Lung (tissue), 11 donors: ENCODE measurements at regions not wholly inside any gene's neighbourhood (a gene's known extent, or its start where the extent isn't known, plus 50 kb on each side); places are given as distances from the start of the nearest gene placed in this dataset.
A peak's percentile ranks its signal among the peaks of the same experiment; 100 is the strongest.

Experiments
- ATAC-seq: fragments of 200-7000 bp; cut with Tn5 transposase; one replicate; pipeline ENCODE4 v1.9.1; 2020; ENCODE audit warnings: moderate number of reproducible peaks; ENCODE audit not compliant: insufficient read depth, low FRiP score
- DNase-seq, 3 donors: peaks; one replicate each; pipeline ENCODE4 v3.0.0-alpha.2; 2013 to 2017
- H3K27ac ChIP-seq, 2 donors: one replicate each; pipeline ENCODE4 v1.5.1; 2013; ENCODE audit warnings: mild to moderate bottlenecking in 2 of 2, moderate library complexity in 2 of 2, control low read depth in 1 of 2, inconsistent platforms in 1 of 2, low read depth in 1 of 2, low read length in 1 of 2
- H3K27me3 ChIP-seq, 3 donors: one replicate each; pipeline ENCODE4 v1.5.1; 2013; ENCODE audit warnings: low read length in 2 of 3; ENCODE audit not compliant: control insufficient read depth in 3 of 3, insufficient read depth in 3 of 3
- H3K36me3 ChIP-seq, 4 donors: one replicate each; pipeline ENCODE4 v1.5.1; 2013; ENCODE audit warnings: low read length in 4 of 4, mild to moderate bottlenecking in 1 of 4, moderate library complexity in 1 of 4; ENCODE audit not compliant: control insufficient read depth in 4 of 4, insufficient read depth in 4 of 4
- H3K4me1 ChIP-seq, 5 donors: one replicate each; pipeline ENCODE4 v1.5.1; 2013; ENCODE audit warnings: low read length in 5 of 5, mild to moderate bottlenecking in 2 of 5, moderate library complexity in 1 of 5; ENCODE audit not compliant: control insufficient read depth in 5 of 5, insufficient read depth in 5 of 5
- H3K4me3 ChIP-seq: one replicate; pipeline ENCODE4 v1.5.1; 2013; ENCODE audit warnings: mild to moderate bottlenecking, control low read depth, moderate library complexity
- H3K9ac ChIP-seq, 2 donors: one replicate each; pipeline ENCODE4 v1.5.1; 2013; ENCODE audit warnings: low read length in 2 of 2, control low read depth in 1 of 2; ENCODE audit not compliant: insufficient read depth in 1 of 2
- H3K9me3 ChIP-seq, 4 donors: one replicate each; pipeline ENCODE4 v1.5.1; 2013; ENCODE audit warnings: low read length in 3 of 4, mild to moderate bottlenecking in 1 of 4, moderate library complexity in 1 of 4; ENCODE audit not compliant: control insufficient read depth in 4 of 4, insufficient read depth in 3 of 4
- CTCF ChIP-seq: IDR thresholded peaks from 2 replicates; pipeline ENCODE4 v1.5.1; 2012; ENCODE audit warnings: mild to moderate bottlenecking; ENCODE audit errors: control extremely low read depth, extremely low read depth
- WGBS, 2 donors: extraction: QIAGEN DNeasy Blood & Tissue Kit; methylation state at CpG; one replicate each; pipeline ENCODE4 v1.1.7; 2013; 5-methylcytosine and 5-hydroxymethylcytosine counted together
- donor health status: control.
- donor health status: control.
- donor health status: Bipolar disorder and iron deficiency.
- donor health status: healthy.
- donor health status: DM: yes; HTN: yes; CAD: no.

- Histone ChIP-seq H3K9ac (no peak overlapping the region), H3K4me1 (no peaks in the 10 kb centered on the region), H3K27ac (no peak overlapping the region), H3K27me3 (no peaks in the 10 kb centered on the region), H3K36me3 (no peaks in the 10 kb centered on the region), H3K4me3 (no peak overlapping the region), H3K9me3 (peaks cover 0 to 2% (median 0%) of the 10 kb centered on the region in 4 donors)
- DNase-seq (no peak), ATAC-seq (no peak)
- TF ChIP-seq CTCF: no peak
- WGBS, 2 donors: 81 to 85% methylated on average over 5 of the region's 5 CpGs
Observed at GRCh38 chr6:165222315-165223025, 86.9 kb downstream of the C6orf118 start.

GRCh38 chr6:165220045-165220444 lies 89.4 kb downstream of the C6orf118 start:
- no peak for TF ChIP-seq CTCF
- DNase-seq: peak in 1 of 3 donors; percentile 3
- no peak overlapping the region for H3K4me3 ChIP-seq
- no peaks in the 10 kb centered on the region for H3K4me1 ChIP-seq
- peaks cover 0 to 2% (median 0%) of the 10 kb centered on the region in 4 donors for H3K9me3 ChIP-seq
- H3K27me3 ChIP-seq: no peaks in the 10 kb centered on the region
- H3K9ac ChIP-seq: no peak overlapping the region
- no peak for ATAC-seq
- H3K36me3 ChIP-seq: no peaks in the 10 kb centered on the region
- H3K27ac ChIP-seq: no peak overlapping the region
- WGBS, 2 donors: 37 to 66% methylated on average over 5 of the region's 5 CpGs

GRCh38 chr6:165219629-165220028 lies 89.8 kb downstream of the C6orf118 start:
- Histone ChIP-seq H3K4me3 (no peak overlapping the region), H3K27me3 (no peaks in the 10 kb centered on the region), H3K9me3 (peaks cover 0 to 2% (median 0%) of the 10 kb centered on the region in 4 donors), H3K27ac (no peak overlapping the region), H3K4me1 (no peaks in the 10 kb centered on the region), H3K36me3 (no peaks in the 10 kb centered on the region), H3K9ac (no peak overlapping the region)
- ATAC-seq (no peak), DNase-seq (peak in 1 of 3 donors; percentile 13)
- TF ChIP-seq CTCF: no peak
- WGBS, 2 donors: 54 to 68% methylated on average over 4 of the region's 4 CpGs

GRCh38 chr6:165218829-165219228 lies 90.6 kb downstream of the C6orf118 start:
- no peak for TF ChIP-seq CTCF
- H3K27me3 ChIP-seq: no peaks in the 10 kb centered on the region
- 54 to 65% methylated on average over 3 of the region's 3 CpGs for WGBS, 2 donors
- ATAC-seq (no peak), DNase-seq (no peak)
- no peaks in the 10 kb centered on the region for H3K4me1 ChIP-seq
- no peak overlapping the region for H3K4me3 ChIP-seq
- no peak overlapping the region for H3K9ac ChIP-seq
- H3K27ac ChIP-seq: no peak overlapping the region
- H3K36me3 ChIP-seq: no peaks in the 10 kb centered on the region
- peaks cover 0 to 2% (median 0%) of the 10 kb centered on the region in 4 donors for H3K9me3 ChIP-seq
